HG03097 (cell line): ENCODE measurements at regions not wholly inside any gene's neighbourhood (a gene's known extent, or its start where the extent isn't known, plus 50 kb on each side); places are given as distances from the start of the nearest gene placed in this dataset.
"Not testable (repeated sequence)": the region's sequence is repeated elsewhere in the genome, so short reads cannot be mapped to it uniquely, and the experiment has no call there.

Source experiments
- ATAC-seq: cut with Tn5 transposase; IDR thresholded peaks from one replicate; pipeline ENCODE4 v1.9.1; 2021; ENCODE audit not compliant: unreplicated experiment, low FRiP score

DNA sequence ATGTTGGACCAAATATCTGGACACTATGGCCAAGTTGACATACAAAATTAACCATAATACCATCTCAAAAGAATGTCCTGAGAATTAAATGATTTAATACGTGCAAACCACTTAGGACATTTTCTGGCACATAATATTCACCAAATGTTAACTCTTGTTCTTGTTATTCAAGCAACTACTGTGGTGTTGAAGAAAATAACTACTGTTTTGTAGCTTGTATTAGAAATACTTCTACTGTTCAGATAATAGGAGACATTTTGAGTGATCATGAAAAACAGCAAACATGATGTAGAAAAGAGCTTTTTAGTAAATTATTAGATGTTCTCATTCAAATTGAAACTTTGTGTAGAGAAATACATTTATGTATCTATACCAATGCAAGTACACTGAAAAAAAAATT lies 140.7 kb upstream of the SMIM31 start:
- no peak for ATAC-seq

DNA sequence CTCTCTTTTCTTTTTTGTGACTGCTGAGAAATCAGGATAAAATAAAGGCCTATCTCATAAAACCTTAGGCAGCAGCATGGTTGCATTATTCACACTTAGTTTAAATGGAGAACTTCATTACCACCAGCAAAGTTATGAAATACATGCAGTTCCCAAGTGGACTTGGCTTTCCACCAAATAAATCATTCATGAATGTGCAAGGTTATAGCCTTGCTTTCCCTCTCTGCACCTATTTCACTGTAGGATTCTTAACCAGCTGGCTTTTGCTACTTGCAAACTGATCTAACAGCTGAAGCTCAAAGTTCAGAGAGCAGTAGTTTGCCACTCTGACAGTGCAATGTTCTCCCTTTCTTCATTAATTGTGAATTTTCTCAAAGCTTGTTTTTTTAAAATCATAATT lies 140.1 kb upstream of the SMIM31 start:
- ATAC-seq, result no peak

DNA sequence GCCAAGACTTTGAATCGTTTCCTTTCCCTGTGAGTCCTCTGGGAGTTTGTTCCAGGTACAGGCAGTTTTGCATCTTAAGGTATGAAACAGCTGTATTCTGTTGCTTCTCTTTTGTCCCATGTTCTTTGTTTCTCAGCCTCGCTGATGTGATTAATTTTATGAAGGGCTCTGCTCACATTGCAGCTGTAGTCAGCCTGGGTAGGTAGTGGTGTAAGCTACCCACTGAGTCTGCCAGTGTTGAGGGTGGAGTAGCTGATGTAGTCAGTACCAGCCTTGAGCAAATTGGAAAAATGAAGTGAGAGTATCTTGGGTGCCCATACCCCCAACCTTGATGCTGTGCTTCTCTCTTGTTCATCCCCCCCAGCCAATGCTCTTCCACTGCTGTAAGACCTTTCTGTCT lies 139.6 kb upstream of the SMIM31 start:
- ATAC-seq, result no peak

DNA sequence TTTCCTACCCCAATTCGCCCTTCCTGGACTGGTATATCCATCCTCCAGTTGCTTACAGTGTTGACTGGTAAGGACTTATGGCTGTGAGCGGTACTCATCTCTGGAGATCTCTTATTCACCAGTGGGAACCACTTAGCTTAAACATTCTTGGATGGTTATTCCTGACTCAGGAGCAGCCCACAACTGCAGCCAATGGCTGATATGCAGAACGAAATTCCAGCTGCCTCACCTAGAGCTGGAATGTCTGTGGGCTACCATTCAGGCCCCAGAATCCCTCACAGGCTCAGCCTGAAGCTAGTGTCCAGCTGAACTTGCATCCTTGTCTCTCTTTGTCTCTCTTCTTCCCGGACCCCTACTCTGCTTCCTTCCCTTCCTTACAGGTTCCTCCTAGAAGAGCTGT lies 138.9 kb upstream of the SMIM31 start:
- no peak for ATAC-seq

DNA sequence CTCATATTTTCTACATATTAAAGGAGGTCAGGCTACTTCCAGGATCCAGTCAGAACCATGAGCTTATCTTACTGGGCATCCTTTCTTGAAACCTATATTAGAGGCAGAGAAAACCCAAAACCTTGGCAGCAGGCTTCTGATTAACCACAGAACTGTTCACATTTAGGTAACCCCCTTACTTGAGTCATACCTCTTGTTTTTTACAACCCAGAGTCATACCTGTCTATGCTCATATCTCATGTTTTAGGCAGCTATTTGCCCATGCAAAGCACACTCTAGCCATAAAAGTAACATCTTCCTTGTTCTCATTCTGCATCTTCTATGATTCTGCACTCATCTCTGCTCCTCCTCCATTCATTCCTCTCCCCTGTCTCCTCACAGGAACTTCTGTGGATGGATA lies 138.0 kb upstream of the SMIM31 start:
- ATAC-seq, result no peak

DNA sequence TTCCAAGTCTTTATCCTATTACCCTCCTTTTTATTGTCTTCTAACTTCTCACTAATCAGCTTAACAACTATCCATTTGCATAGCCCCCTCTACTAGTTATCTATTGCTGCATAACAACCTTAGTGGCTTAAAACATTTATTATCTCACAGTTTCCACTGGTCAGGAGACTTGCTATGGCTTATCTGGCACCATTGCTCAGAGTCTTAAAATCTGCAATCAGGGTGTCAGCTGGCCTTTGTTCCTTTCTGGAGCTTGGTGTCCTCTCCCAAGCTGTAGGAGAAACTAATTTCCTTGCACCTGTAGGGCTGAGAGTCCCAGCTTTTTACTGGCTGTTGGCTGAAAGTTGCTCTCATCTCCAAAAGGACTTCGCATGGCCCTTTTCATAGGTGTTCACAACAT lies 137.0 kb upstream of the SMIM31 start:
- no peak for ATAC-seq

GRCh38 chr4:164617426-164617825 lies 136.5 kb upstream of the SMIM31 start:
- ATAC-seq, result no peak

DNA sequence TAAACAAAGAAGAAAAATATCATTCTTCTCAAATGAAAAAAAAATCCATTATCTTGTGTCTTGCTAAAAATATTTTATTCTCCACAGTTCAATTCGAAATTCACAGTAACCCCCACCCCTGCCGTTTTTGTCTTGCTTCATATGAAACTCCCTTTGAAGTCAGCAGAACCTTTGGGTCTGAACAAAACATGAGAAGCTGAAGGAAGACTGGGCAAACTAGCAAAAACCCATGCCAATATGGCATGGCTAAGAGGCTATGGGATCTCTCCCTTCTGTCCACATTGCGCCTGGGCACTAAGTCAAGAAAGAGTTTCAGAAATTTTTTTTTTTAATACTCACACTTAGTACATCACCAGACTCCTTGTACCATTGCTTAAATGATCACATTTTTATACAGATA lies 136.0 kb upstream of the SMIM31 start:
- ATAC-seq, result no peak

DNA sequence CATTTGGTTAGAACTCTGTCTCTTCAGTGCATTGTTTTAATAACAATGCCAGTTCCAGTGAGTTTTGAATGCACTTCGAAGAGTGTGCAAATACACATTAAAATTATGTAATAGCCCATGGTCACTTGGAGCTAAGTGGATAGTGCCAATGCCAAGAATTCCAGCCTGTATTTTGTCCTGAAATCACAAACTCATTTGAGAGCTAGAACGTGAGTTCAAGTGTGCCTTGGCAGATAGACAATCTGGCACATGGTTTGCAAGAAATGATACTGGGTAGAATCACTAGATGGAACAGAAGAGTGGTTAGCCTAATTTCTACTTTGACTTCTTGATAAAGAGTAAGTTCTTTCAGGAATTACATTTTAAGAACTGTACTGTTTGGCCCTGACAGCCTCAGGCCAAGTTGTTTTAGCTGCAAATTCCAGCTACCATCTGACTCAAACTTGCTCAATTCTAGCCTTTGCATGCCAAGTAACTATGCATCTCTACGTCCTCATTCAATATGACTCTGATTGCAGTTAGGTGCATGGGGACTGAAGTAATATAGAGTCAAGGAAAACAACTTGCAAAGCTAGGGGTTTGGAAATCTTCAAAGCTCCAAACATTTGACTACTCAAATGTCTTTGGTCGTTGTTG lies 131.9 kb upstream of the SMIM31 start:
- no peak for ATAC-seq

DNA sequence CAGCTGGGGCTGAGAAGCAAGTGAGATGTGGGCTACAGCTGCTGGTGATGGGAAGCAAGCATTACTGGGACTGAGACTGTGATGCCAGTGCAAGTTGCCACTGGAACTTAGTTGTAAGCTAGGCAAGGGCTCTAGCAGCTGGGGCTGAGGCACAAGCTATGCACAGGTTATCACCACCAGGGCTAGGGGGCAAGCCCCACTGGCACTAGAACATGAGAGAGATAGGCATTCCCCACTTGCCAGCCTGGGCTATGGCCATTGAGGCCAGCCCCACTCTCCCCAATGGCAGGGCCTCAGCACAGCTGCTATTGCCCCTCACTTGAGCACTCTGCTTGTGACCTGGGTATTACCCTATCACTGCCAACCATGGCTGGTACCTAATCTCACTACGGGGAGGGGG lies 130.8 kb upstream of the SMIM31 start:
- no peak for ATAC-seq

DNA sequence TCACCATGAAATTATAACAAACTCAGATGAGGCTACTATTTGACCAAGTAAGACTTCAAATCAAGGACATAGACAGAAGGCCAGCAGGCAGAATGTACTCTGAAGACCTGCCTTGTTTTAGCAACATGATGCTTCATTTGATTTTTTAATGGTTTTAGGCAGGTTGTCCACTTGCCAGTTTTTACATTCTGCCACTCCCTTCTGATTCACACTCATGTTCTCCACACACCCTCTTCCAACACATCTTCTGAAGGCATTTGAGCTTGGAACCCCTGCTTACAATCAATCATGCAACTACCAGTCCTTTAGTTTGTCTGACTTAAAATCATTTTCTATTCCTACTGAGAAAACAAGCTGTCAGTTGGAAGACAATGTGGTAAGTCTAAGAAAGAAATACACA lies 114.9 kb upstream of the SMIM31 start:
- ATAC-seq, result no peak

DNA sequence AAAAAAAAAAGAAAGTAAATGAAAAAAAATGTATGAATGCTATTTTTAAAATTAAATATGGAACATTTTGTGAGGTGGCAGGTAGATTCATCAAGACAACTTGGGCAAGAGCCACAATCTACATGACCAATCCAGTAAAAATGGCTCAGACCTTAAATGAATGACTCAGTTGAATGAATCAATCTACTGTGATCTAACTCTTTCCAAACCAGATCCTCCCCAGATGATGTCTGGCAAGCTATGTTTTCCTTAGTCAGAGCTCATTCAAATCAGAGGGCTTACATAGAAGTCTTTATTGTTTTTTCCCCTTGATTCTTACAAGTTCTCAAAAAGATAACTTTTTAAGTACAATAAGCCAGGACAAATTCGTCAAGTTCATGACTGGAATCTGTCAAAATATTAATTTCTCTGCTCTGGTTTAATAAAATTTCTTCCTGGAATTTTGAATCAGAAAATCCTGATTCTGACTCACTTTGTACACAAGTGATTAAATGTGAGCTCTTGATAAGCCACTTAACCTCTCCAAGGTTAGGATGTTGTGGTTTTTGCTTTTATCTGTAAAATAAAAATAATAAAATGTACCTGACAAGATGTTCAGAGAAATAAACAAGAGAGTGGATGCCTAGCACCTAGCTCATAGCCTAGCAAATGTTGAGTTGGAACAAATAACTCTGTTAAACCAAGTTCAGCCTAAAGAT lies 105.6 kb upstream of the SMIM31 start:
- no peak for ATAC-seq

DNA sequence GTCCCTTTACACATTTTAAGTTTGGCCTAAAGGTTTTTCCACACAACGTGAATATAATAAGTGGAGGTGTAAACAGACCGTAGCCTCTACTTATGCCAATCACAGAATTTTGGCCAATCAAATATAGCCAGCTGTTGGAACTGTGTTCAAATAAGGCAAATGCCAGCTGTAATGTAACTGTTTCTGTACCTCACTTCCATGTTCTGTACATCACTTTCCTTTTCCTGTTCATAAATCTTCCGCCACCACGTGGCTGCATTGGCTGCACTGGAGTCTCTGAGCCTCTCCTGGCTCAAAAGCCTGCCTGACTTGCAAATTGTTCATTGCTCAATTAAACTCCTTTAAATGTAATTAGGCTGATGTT lies 105.1 kb upstream of the SMIM31 start:
- ATAC-seq, result no peak

DNA sequence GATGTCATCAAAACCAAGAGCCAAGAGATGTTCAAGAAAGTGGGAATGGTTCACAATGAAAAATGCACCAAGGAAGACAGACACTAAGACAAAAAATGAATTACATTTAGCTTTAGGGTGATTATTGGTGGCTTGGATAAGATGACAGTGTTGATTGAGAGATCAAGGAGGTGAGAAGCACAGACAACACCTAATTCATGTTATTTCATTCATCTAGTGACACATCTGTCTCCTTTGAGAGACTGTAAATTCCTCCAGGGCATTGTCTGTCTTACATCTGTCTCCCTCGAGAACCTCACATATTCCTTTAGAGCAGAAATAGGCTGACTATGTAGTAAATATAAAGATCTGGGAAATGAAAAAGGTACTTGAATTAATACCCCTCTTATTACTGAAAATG lies 94.2 kb upstream of the SMIM31 start:
- ATAC-seq, result no peak

DNA sequence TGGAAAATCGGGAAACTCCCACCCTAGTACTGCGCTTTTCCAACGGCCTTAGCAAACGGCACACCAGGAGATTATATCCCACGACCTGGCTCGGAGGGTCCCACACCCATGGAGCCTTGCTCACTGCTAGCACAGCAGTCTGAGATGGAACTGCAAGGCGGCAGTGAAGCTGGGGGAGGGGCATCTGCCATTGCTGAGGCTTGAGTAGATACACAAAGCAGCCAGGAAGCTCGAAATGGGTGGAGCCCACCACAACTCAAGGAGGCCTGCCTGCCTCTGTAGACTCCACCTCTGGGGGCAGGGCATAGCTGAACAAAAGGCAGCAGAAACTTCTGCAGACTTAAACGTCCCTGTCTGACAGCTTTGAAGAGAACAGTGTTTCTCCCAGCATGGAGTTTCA lies 77.8 kb upstream of the SMIM31 start:
- ATAC-seq, result not testable (repeated sequence)

- no peak for ATAC-seq
These were observed 70.9 kb upstream of the SMIM31 start for GRCh38 chr4:164683040-164683439.

DNA sequence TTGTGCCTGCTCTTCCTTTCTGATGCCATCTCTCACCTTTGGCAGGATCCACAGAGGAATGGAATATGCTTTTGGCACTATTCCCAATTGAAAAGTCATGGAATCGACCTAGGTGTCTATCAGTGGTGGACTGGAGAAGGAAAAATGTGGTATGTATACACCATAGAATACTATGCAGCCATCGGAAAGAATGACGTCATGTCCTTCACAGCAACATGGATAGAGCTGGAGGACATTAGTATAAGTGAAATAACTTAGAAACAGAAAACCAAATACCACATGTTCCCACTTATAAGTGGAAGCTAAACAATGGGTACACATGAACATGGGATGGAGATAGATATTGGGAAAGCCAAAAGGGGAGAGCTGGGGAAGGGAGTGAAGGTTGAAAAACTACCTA lies 58.3 kb upstream of the SMIM31 start:
- ATAC-seq, result no peak

DNA sequence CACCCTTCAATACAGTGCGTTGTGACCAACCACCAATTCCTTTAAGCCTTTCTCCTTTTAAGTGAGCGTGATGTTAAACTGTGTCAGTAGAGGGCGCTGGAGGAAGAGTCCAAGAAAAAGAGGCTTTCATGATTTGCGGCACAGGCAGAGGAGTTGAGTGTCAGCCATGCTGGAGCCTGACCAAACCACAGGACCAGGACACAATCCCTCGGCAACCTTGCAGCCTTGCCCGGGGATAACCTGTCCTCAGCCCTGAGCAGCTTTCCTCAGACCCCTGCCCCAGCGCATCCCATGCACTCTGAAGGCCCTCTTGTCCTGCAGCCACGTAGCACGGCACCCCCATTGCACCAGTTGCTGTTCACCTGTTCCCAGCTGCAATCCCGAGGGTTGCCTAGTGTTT lies 53.5 kb upstream of the SMIM31 start:
- no peak for ATAC-seq

DNA sequence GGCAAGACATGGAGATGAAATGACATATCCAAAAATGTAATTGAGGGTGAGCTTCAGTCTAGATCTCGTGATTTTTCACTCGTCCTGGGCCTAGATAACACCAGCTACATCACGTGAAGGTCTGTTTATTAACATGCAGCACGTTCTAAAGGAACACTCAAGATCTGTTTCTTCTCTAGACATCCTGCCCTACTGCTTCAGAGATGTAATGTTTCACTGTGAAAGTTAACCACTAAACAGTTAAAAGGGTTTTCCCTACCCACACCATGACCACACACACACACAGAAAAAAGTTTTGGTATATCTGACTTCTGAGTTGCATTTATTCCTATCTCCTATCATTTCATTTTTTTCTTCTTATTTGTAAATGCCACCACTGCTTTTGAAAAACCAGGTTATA lies 52.3 kb upstream of the SMIM31 start:
- peak; percentile 90 for ATAC-seq
